Calu3 (cell line): ENCODE measurements at regions not wholly inside any gene's neighbourhood (a gene's known extent, or its start where the extent isn't known, plus 50 kb on each side); places are given as distances from the start of the nearest gene placed in this dataset.

Experiments used
- BruUV-seq: library from RNA; stranded (reverse); fragments of 400-500 nt; replicated peaks from 2 replicates; lab custom pipeline; 2021; lab: Mats Ljungman, UMichigan
- CTCF ChIA-PET: fragments of 300-600 bp; sonication (Branson Sonifier 250); formaldehyde crosslinking; loops from one replicate; lab custom pipeline; 2022; ENCODE audit warnings: antibody characterized with exemption; lab: Charles Lee
- DNase-seq: peaks from one replicate; pipeline ENCODE4 v3.0.0; 2022
- H3K27ac Mint-ChIP-seq: one replicate; pipeline ENCODE4 v1.8.0; 2022; ENCODE audit warnings: mixed read lengths; ENCODE audit not compliant: unreplicated experiment
- H3K27me3 Mint-ChIP-seq: one replicate; pipeline ENCODE4 v1.8.0; 2022; ENCODE audit warnings: mixed read lengths; ENCODE audit not compliant: unreplicated experiment
- H3K36me3 Mint-ChIP-seq: one replicate; pipeline ENCODE4 v1.8.0; 2022; ENCODE audit warnings: mild to moderate bottlenecking, moderate library complexity, mixed read lengths; ENCODE audit not compliant: insufficient read depth, unreplicated experiment
- H3K4me1 Mint-ChIP-seq: one replicate; pipeline ENCODE4 v1.8.0; 2022; ENCODE audit warnings: mild to moderate bottlenecking, low read depth, mixed read lengths; ENCODE audit not compliant: unreplicated experiment
- H3K4me3 Mint-ChIP-seq: one replicate; pipeline ENCODE4 v1.8.0; 2022; ENCODE audit warnings: mild to moderate bottlenecking, low read depth, moderate library complexity, mixed read lengths; ENCODE audit not compliant: unreplicated experiment
- H3K9me3 Mint-ChIP-seq: one replicate; pipeline ENCODE4 v1.8.0; 2022; ENCODE audit warnings: low read depth, mixed read lengths; ENCODE audit not compliant: unreplicated experiment
- CTCF ChIP-seq: fragments of 200-600 bp; IDR thresholded peaks from one replicate; pipeline ENCODE4 v1.8.0; 2022; ENCODE audit warnings: antibody characterized with exemption; ENCODE audit not compliant: unreplicated experiment
- intact Hi-C: fragments of 100-400 bp; cut with micrococcal nuclease; formaldehyde crosslinking; loops from one replicate; pipeline ENCODE4 v1.10.0; 2022; ENCODE audit not compliant: unreplicated experiment

- H3K36me3 Mint-ChIP-seq = no peaks in the 10 kb centered on the region
- CTCF ChIA-PET = no interaction called here
- TF ChIP-seq CTCF = no peak
- peaks cover 3% of the 10 kb centered on the region for H3K9me3 Mint-ChIP-seq
- no peak overlapping the region for H3K4me3 Mint-ChIP-seq
- no TSS peak for BruUV-seq
- DNase-seq = no peak
- H3K27ac Mint-ChIP-seq = no peak overlapping the region
- intact Hi-C loops = no loop called here
- peaks cover 50% of the 10 kb centered on the region for H3K27me3 Mint-ChIP-seq
- peaks cover 5% of the 10 kb centered on the region for H3K4me1 Mint-ChIP-seq
Observed at GRCh38 chr14:98855926-98856715, 415.9 kb downstream of the BCL11B start.

- no peak for DNase-seq
- H3K4me1 Mint-ChIP-seq = peaks cover 7% of the 10 kb centered on the region
- H3K36me3 Mint-ChIP-seq = no peaks in the 10 kb centered on the region
- H3K9me3 Mint-ChIP-seq = peaks cover 3% of the 10 kb centered on the region
- CTCF ChIA-PET = no interaction called here
- H3K27ac Mint-ChIP-seq = no peak overlapping the region
- TF ChIP-seq CTCF = no peak
- H3K27me3 Mint-ChIP-seq = peaks cover 50% of the 10 kb centered on the region
- BruUV-seq = no TSS peak
- intact Hi-C loops = no loop called here
- H3K4me3 Mint-ChIP-seq = no peak overlapping the region
Observed at GRCh38 chr14:98858158-98858557, 413.8 kb downstream of the BCL11B start.

- H3K27me3 Mint-ChIP-seq = peaks cover 46% of the 10 kb centered on the region
- no peaks in the 10 kb centered on the region for H3K36me3 Mint-ChIP-seq
- peaks cover 3% of the 10 kb centered on the region for H3K9me3 Mint-ChIP-seq
- no TSS peak for BruUV-seq
- CTCF ChIA-PET = no interaction called here
- no peak for TF ChIP-seq CTCF
- DNase-seq = no peak
- peaks cover 7% of the 10 kb centered on the region for H3K4me1 Mint-ChIP-seq
- H3K4me3 Mint-ChIP-seq = no peak overlapping the region
- intact Hi-C loops = no loop called here
- no peak overlapping the region for H3K27ac Mint-ChIP-seq
Observed at GRCh38 chr14:98858561-98858960, 413.4 kb downstream of the BCL11B start.

GRCh38 chr14:98859301-98859700 lies 412.7 kb downstream of the BCL11B start:
- H3K9me3 Mint-ChIP-seq = peaks cover 3% of the 10 kb centered on the region
- no peak overlapping the region for H3K27ac Mint-ChIP-seq
- CTCF ChIA-PET = no interaction called here
- intact Hi-C loops = no loop called here
- H3K36me3 Mint-ChIP-seq = no peaks in the 10 kb centered on the region
- no peak for DNase-seq
- H3K27me3 Mint-ChIP-seq = peaks cover 39% of the 10 kb centered on the region
- peaks cover 7% of the 10 kb centered on the region for H3K4me1 Mint-ChIP-seq
- no peak for TF ChIP-seq CTCF
- H3K4me3 Mint-ChIP-seq = no peak overlapping the region
- BruUV-seq = no TSS peak
